Liver (tissue), 3 donors: ENCODE measurements at regions not wholly inside any gene's neighbourhood (a gene's known extent, or its start where the extent isn't known, plus 50 kb on each side); places are given as distances from the start of the nearest gene placed in this dataset.

Experiments
- EGR1 ChIP-seq, 2 donors: IDR thresholded peaks; 2 replicates each; pipeline ENCODE4 v1.6.1; 2016 to 2018; ENCODE audit warnings: antibody characterized with exemption in 2 of 2, low read depth in 2 of 2
- FOXA1 ChIP-seq: IDR thresholded peaks from 2 replicates; pipeline ENCODE4 v1.6.1; 2016; ENCODE audit warnings: antibody characterized with exemption
- GABPA ChIP-seq, 2 donors: IDR thresholded peaks in 1 of 2; conservative IDR thresholded peaks in 1 of 2; 2 replicates each; pipeline ENCODE4 v1.6.1; 2016; ENCODE audit warnings: antibody characterized with exemption in 2 of 2, mild to moderate bottlenecking in 1 of 2, moderate library complexity in 1 of 2
- HNF4A ChIP-seq, 2 donors: conservative IDR thresholded peaks; 2 replicates each; pipeline ENCODE4 v1.6.1; 2016; ENCODE audit warnings: antibody characterized with exemption in 2 of 2, mild to moderate bottlenecking in 2 of 2
- JUND ChIP-seq, 2 donors: IDR thresholded peaks; 2 replicates each; pipeline ENCODE4 v1.6.1; 2016; ENCODE audit warnings: antibody characterized with exemption in 2 of 2
- RAD21 ChIP-seq, 2 donors: IDR thresholded peaks; 2 replicates each; pipeline ENCODE4 v1.6.1; 2016; ENCODE audit warnings: antibody characterized with exemption in 2 of 2, mild to moderate bottlenecking in 2 of 2
- RXRA ChIP-seq, 2 donors: IDR thresholded peaks; 2 replicates each; pipeline ENCODE4 v1.6.1; 2017 to 2018; ENCODE audit warnings: antibody characterized with exemption in 2 of 2, mild to moderate bottlenecking in 1 of 2
- TAF1 ChIP-seq: conservative IDR thresholded peaks from 2 replicates; pipeline ENCODE4 v1.6.1; 2016; ENCODE audit warnings: antibody characterized with exemption, mild to moderate bottlenecking
- YY1 ChIP-seq: IDR thresholded peaks from 2 replicates; pipeline ENCODE4 v1.6.1; 2016; ENCODE audit warnings: antibody characterized with exemption, mild to moderate bottlenecking
- TF ChIP-seq, protein P1 (sequence below): fragments of 150-350 bp; IDR thresholded peaks from 2 replicates; pipeline ENCODE4 v1.5.1; 2017; ENCODE audit warnings: improper control_type of control experiment, low read depth, low read length; ENCODE audit not compliant: missing input control
- TF ChIP-seq, protein P2 (sequence below): IDR thresholded peaks from 2 replicates; pipeline ENCODE4 v1.6.1; 2016; ENCODE audit warnings: antibody characterized with exemption, mild to moderate bottlenecking
- TF ChIP-seq, protein P3 (sequence below): IDR thresholded peaks from 2 replicates; pipeline ENCODE4 v1.6.1; 2016; ENCODE audit warnings: antibody characterized with exemption
- TF ChIP-seq, protein P4 (sequence below): IDR thresholded peaks from 2 replicates; pipeline ENCODE4 v1.6.1; 2016; ENCODE audit warnings: antibody characterized with exemption
- TF ChIP-seq, protein P5 (sequence below): IDR thresholded peaks from 2 replicates; pipeline ENCODE4 v1.6.1; 2016; ENCODE audit warnings: antibody characterized with exemption
- donor health status: healthy.
- donor health status: healthy.

DNA sequence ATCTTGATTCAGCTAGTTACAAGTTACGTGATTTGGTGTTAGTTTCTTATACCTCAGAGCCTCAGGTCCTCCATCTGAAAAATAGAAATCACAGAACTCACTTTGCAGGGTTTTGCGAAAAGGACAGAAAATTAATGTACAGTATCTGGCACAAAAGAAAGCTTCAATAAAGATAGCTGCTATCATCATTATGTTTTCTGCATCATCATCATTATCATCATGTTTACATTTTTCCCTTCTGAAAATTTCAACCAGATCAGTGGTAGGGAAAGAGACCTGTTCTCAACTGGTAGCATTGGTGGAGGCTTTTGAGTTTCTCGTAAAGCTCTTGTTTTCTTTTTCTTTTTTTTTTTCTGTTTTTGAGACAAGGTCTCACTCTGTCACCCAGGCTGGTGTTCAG, 174.7 kb upstream of the PBX1 start:
- TF ChIP-seq, protein P1, sequence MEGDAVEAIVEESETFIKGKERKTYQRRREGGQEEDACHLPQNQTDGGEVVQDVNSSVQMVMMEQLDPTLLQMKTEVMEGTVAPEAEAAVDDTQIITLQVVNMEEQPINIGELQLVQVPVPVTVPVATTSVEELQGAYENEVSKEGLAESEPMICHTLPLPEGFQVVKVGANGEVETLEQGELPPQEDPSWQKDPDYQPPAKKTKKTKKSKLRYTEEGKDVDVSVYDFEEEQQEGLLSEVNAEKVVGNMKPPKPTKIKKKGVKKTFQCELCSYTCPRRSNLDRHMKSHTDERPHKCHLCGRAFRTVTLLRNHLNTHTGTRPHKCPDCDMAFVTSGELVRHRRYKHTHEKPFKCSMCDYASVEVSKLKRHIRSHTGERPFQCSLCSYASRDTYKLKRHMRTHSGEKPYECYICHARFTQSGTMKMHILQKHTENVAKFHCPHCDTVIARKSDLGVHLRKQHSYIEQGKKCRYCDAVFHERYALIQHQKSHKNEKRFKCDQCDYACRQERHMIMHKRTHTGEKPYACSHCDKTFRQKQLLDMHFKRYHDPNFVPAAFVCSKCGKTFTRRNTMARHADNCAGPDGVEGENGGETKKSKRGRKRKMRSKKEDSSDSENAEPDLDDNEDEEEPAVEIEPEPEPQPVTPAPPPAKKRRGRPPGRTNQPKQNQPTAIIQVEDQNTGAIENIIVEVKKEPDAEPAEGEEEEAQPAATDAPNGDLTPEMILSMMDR: no peak
- no peak for TF ChIP-seq HNF4A (conservative IDR thresholded peaks at IDR 0.05)
- no peak for TF ChIP-seq GABPA (IDR thresholded peaks at IDR 0.05 in 1 of 2, conservative IDR thresholded peaks at IDR 0.05 in 1 of 2)
- TF ChIP-seq, protein P2, sequence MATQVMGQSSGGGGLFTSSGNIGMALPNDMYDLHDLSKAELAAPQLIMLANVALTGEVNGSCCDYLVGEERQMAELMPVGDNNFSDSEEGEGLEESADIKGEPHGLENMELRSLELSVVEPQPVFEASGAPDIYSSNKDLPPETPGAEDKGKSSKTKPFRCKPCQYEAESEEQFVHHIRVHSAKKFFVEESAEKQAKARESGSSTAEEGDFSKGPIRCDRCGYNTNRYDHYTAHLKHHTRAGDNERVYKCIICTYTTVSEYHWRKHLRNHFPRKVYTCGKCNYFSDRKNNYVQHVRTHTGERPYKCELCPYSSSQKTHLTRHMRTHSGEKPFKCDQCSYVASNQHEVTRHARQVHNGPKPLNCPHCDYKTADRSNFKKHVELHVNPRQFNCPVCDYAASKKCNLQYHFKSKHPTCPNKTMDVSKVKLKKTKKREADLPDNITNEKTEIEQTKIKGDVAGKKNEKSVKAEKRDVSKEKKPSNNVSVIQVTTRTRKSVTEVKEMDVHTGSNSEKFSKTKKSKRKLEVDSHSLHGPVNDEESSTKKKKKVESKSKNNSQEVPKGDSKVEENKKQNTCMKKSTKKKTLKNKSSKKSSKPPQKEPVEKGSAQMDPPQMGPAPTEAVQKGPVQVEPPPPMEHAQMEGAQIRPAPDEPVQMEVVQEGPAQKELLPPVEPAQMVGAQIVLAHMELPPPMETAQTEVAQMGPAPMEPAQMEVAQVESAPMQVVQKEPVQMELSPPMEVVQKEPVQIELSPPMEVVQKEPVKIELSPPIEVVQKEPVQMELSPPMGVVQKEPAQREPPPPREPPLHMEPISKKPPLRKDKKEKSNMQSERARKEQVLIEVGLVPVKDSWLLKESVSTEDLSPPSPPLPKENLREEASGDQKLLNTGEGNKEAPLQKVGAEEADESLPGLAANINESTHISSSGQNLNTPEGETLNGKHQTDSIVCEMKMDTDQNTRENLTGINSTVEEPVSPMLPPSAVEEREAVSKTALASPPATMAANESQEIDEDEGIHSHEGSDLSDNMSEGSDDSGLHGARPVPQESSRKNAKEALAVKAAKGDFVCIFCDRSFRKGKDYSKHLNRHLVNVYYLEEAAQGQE: no peak
- no peak for TF ChIP-seq EGR1 (IDR thresholded peaks at IDR 0.05; ENCODE audit: low read depth in 2 of 2)
- TF ChIP-seq YY1: no peak
- TF ChIP-seq RAD21 (IDR thresholded peaks at IDR 0.05): no peak
- TF ChIP-seq, protein P3, sequence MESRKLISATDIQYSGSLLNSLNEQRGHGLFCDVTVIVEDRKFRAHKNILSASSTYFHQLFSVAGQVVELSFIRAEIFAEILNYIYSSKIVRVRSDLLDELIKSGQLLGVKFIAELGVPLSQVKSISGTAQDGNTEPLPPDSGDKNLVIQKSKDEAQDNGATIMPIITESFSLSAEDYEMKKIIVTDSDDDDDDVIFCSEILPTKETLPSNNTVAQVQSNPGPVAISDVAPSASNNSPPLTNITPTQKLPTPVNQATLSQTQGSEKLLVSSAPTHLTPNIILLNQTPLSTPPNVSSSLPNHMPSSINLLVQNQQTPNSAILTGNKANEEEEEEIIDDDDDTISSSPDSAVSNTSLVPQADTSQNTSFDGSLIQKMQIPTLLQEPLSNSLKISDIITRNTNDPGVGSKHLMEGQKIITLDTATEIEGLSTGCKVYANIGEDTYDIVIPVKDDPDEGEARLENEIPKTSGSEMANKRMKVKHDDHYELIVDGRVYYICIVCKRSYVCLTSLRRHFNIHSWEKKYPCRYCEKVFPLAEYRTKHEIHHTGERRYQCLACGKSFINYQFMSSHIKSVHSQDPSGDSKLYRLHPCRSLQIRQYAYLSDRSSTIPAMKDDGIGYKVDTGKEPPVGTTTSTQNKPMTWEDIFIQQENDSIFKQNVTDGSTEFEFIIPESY: no peak
- TF ChIP-seq, protein P4, sequence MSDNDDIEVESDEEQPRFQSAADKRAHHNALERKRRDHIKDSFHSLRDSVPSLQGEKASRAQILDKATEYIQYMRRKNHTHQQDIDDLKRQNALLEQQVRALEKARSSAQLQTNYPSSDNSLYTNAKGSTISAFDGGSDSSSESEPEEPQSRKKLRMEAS: no peak
- no peak for TF ChIP-seq TAF1
- TF ChIP-seq JUND (IDR thresholded peaks at IDR 0.05): no peak
- TF ChIP-seq RXRA (IDR thresholded peaks at IDR 0.05): no peak
- TF ChIP-seq, protein P5, sequence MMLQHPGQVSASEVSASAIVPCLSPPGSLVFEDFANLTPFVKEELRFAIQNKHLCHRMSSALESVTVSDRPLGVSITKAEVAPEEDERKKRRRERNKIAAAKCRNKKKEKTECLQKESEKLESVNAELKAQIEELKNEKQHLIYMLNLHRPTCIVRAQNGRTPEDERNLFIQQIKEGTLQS: no peak
- no peak for TF ChIP-seq FOXA1
